Chondrocyte (in vitro differentiated cells): ENCODE measurements at regions not wholly inside any gene's neighbourhood (a gene's known extent, or its start where the extent isn't known, plus 50 kb on each side); places are given as distances from the start of the nearest gene placed in this dataset.

Source experiments
- DNase-seq: peaks from one replicate; pipeline ENCODE4 v3.0.0; 2021; ENCODE audit warnings: mixed read lengths, low spot score
- H3K27ac Mint-ChIP-seq: one replicate; pipeline ENCODE4 v1.8.0; 2021; ENCODE audit warnings: mild to moderate bottlenecking, moderate library complexity, mixed read lengths; ENCODE audit not compliant: unreplicated experiment
- H3K27me3 Mint-ChIP-seq: 2 replicates; pipeline ENCODE4 v1.8.0; 2021; ENCODE audit warnings: low read depth, mixed read lengths
- H3K36me3 Mint-ChIP-seq: 2 replicates; pipeline ENCODE4 v1.8.0; 2021; ENCODE audit warnings: low read depth, mixed read lengths
- H3K4me1 Mint-ChIP-seq: 2 replicates; pipeline ENCODE4 v1.8.0; 2021; ENCODE audit warnings: low read depth, mild to moderate bottlenecking, mixed read lengths
- H3K4me3 Mint-ChIP-seq: one replicate; pipeline ENCODE4 v1.8.0; 2021; ENCODE audit warnings: mild to moderate bottlenecking, moderate library complexity, mixed read lengths; ENCODE audit not compliant: unreplicated experiment
- H3K9me3 Mint-ChIP-seq: 2 replicates; pipeline ENCODE4 v1.8.0; 2021; ENCODE audit warnings: low read depth, mixed read lengths
- CTCF ChIP-seq: fragments of 200-600 bp; sonication (generic); IDR thresholded peaks from 2 replicates; pipeline ENCODE4 v1.5.0; 2021; ENCODE audit warnings: antibody characterized with exemption, mild to moderate bottlenecking, moderate library complexity

GRCh38 chr1:22338071-22338765, 113.4 kb upstream of the ZBTB40 start:
- Mint-ChIP-seq H3K27me3 (peaks cover 30% of the 10 kb centered on the region), H3K27ac (no peak overlapping the region), H3K9me3 (no peaks in the 10 kb centered on the region), H3K36me3 (peaks cover 2% of the 10 kb centered on the region), H3K4me3 (no peak overlapping the region), H3K4me1 (no peaks in the 10 kb centered on the region)
- no peak for TF ChIP-seq CTCF
- DNase-seq, result peak; percentile 71

GRCh38 chr1:22339237-22339636, 112.4 kb upstream of the ZBTB40 start:
- H3K27me3 Mint-ChIP-seq, result peaks cover 31% of the 10 kb centered on the region
- H3K4me1 Mint-ChIP-seq, result no peaks in the 10 kb centered on the region
- no peaks in the 10 kb centered on the region for H3K9me3 Mint-ChIP-seq
- no peak overlapping the region for H3K4me3 Mint-ChIP-seq
- TF ChIP-seq CTCF, result no peak
- DNase-seq, result peak; percentile 71
- no peak overlapping the region for H3K27ac Mint-ChIP-seq
- H3K36me3 Mint-ChIP-seq, result peaks cover 2% of the 10 kb centered on the region

- peak; percentile 38 for DNase-seq
- no peak overlapping the region for H3K27ac Mint-ChIP-seq
- no peaks in the 10 kb centered on the region for H3K9me3 Mint-ChIP-seq
- no peak overlapping the region for H3K4me3 Mint-ChIP-seq
- no peaks in the 10 kb centered on the region for H3K4me1 Mint-ChIP-seq
- no peak for TF ChIP-seq CTCF
- peaks cover 39% of the 10 kb centered on the region for H3K27me3 Mint-ChIP-seq
- peaks cover 2% of the 10 kb centered on the region for H3K36me3 Mint-ChIP-seq
Observed at GRCh38 chr1:22340066-22340465, 111.6 kb upstream of the ZBTB40 start.

GRCh38 chr1:22340873-22341272, 110.8 kb upstream of the ZBTB40 start:
- H3K9me3 Mint-ChIP-seq, result no peaks in the 10 kb centered on the region
- TF ChIP-seq CTCF, result no peak
- no peaks in the 10 kb centered on the region for H3K4me1 Mint-ChIP-seq
- peaks cover 2% of the 10 kb centered on the region for H3K36me3 Mint-ChIP-seq
- no peak for DNase-seq
- H3K27me3 Mint-ChIP-seq, result peaks cover 47% of the 10 kb centered on the region
- no peak overlapping the region for H3K27ac Mint-ChIP-seq
- H3K4me3 Mint-ChIP-seq, result no peak overlapping the region

- Mint-ChIP-seq H3K27ac (no peak overlapping the region), H3K4me1 (no peaks in the 10 kb centered on the region), H3K4me3 (peak overlapping the region; percentile 41), H3K27me3 (peaks cover 55% of the 10 kb centered on the region), H3K36me3 (peaks cover 2% of the 10 kb centered on the region), H3K9me3 (no peaks in the 10 kb centered on the region)
- no peak for TF ChIP-seq CTCF
- DNase-seq, result peak; percentile 80
Observed at GRCh38 chr1:22341791-22342605, 109.7 kb upstream of the ZBTB40 start.
